ENCODE measurements at regions not wholly inside any gene's neighbourhood (a gene's known extent, or its start where the extent isn't known, plus 50 kb on each side); places are given as distances from the start of the nearest gene placed in this dataset.

DNA sequence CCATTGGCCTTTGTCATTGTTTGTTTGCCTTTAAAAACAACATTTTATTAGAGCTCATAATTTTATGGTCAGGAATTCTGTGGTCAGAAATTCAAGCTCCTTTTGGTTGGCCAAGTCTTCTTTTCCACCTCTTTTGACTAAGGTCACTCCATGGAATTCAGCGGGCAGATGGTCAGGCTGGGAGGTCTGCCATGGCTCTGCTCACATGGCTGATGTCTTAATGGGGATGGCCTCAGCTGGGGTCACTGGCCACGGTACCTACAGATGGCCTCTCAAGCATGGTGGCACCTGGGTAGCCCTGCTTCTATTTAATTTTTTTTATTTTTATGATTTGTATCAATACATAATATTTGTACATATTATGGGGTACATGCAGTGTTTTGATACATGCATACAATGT lies 360.8 kb upstream of the MCTP2 start:
- no peak for TF ChIP-seq TCF7L2 (IDR thresholded peaks at IDR 0.05; ENCODE audit: borderline replicate concordance, extremely low read depth, insufficient read depth, insufficient read length)
- TF ChIP-seq, protein P1, sequence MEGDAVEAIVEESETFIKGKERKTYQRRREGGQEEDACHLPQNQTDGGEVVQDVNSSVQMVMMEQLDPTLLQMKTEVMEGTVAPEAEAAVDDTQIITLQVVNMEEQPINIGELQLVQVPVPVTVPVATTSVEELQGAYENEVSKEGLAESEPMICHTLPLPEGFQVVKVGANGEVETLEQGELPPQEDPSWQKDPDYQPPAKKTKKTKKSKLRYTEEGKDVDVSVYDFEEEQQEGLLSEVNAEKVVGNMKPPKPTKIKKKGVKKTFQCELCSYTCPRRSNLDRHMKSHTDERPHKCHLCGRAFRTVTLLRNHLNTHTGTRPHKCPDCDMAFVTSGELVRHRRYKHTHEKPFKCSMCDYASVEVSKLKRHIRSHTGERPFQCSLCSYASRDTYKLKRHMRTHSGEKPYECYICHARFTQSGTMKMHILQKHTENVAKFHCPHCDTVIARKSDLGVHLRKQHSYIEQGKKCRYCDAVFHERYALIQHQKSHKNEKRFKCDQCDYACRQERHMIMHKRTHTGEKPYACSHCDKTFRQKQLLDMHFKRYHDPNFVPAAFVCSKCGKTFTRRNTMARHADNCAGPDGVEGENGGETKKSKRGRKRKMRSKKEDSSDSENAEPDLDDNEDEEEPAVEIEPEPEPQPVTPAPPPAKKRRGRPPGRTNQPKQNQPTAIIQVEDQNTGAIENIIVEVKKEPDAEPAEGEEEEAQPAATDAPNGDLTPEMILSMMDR (IDR thresholded peaks at IDR 0.05 in 2 of 3, conservative IDR thresholded peaks at IDR 0.05 in 1 of 3; ENCODE audit: borderline replicate concordance in 1 of 3, insufficient read depth in 1 of 3, low read depth in 2 of 3, low read length in 2 of 3) = no peak
- no peak for TF ChIP-seq RAD21 (IDR thresholded peaks at IDR 0.05; ENCODE audit: low read depth)
- no peak for TF ChIP-seq EGR1 (IDR thresholded peaks at IDR 0.05; ENCODE audit: low read depth)
- no peak for TF ChIP-seq EZH2phosphoT487 (IDR thresholded peaks at IDR 0.05; ENCODE audit: borderline replicate concordance)
- TF ChIP-seq POLR2AphosphoS5 (IDR thresholded peaks at IDR 0.05; ENCODE audit: low read depth, low read length) = no peak
- TF ChIP-seq POLR2A (IDR thresholded peaks at IDR 0.05; ENCODE audit: borderline replicate concordance, extremely low read depth, insufficient read depth, insufficient read length) = no peak
